OCI-LY7 (cell line): ENCODE measurements at regions not wholly inside any gene's neighbourhood (a gene's known extent, or its start where the extent isn't known, plus 50 kb on each side); places are given as distances from the start of the nearest gene placed in this dataset.

ENCODE experiments used
- BruUV-seq: library from RNA; stranded (reverse); fragments of 400-500 nt; replicated peaks from 2 replicates; lab custom pipeline; 2021; lab: Mats Ljungman, UMichigan
- CTCF ChIA-PET: fragments of 300-600 bp; sonication (Branson Sonifier 250); formaldehyde crosslinking; loops from one replicate; lab custom pipeline; 2022; ENCODE audit warnings: antibody characterized with exemption; ENCODE audit not compliant: unreplicated experiment; lab: Charles Lee
- POLR2A ChIA-PET: fragments of 300-600 bp; sonication (Branson Sonifier 250); formaldehyde crosslinking; loops from one replicate; lab custom pipeline; 2022; ENCODE audit warnings: antibody characterized with exemption; lab: Charles Lee
- DNase-seq: peaks from one replicate; pipeline ENCODE4 v3.0.0-alpha.2; 2015; ENCODE audit warnings: low spot score
- H2AFZ ChIP-seq: fragments of 200-600 bp; sonication (generic), shearing (Covaris generic); 2 replicates; pipeline ENCODE4 v1.6.1; 2014; ENCODE audit warnings: mild to moderate bottlenecking, antibody characterized with exemption, low read length, moderate library complexity
- H3K27ac ChIP-seq: fragments of 200-600 bp; sonication (generic); 2 replicates; pipeline ENCODE4 v1.5.1; 2014; ENCODE audit warnings: mixed run types, low read depth, mild to moderate bottlenecking, moderate library complexity, low read length, inconsistent platforms; ENCODE audit not compliant: poor library complexity, severe bottlenecking
- H3K36me3 ChIP-seq: fragments of 200-600 bp; sonication (generic); 2 replicates; pipeline ENCODE4 v1.6.1; 2014; ENCODE audit warnings: mild to moderate bottlenecking, antibody characterized with exemption, low read length, moderate library complexity, mixed read lengths; ENCODE audit not compliant: insufficient read depth
- H3K4me1 ChIP-seq: fragments of 200-600 bp; sonication (generic); 2 replicates; pipeline ENCODE4 v1.5.1; 2014; ENCODE audit warnings: mild to moderate bottlenecking, low read length; ENCODE audit not compliant: insufficient read depth, poor library complexity, severe bottlenecking
- H3K4me2 ChIP-seq: fragments of 200-600 bp; sonication (generic); 2 replicates; pipeline ENCODE4 v1.6.1; 2014; ENCODE audit warnings: mild to moderate bottlenecking, low read length
- H3K4me3 ChIP-seq: fragments of 200-600 bp; sonication (generic); 2 replicates; pipeline ENCODE4 v1.5.1; 2014; ENCODE audit warnings: mild to moderate bottlenecking, low read depth, low read length; ENCODE audit not compliant: poor library complexity, severe bottlenecking
- H3K79me2 ChIP-seq: fragments of 200-600 bp; sonication (generic); 2 replicates; pipeline ENCODE4 v1.6.1; 2016; ENCODE audit warnings: low read depth, mild to moderate bottlenecking, low read length, moderate library complexity, mixed read lengths; ENCODE audit not compliant: insufficient read depth
- H3K9me2 ChIP-seq: fragments of 200-600 bp; sonication (generic); 2 replicates; pipeline ENCODE4 v1.6.1; 2016; ENCODE audit warnings: mild to moderate bottlenecking, low read length, mixed read lengths; ENCODE audit not compliant: insufficient read depth
- H3K9me3 ChIP-seq: fragments of 200-600 bp; sonication (generic); 2 replicates; pipeline ENCODE4 v1.6.1; 2014; ENCODE audit warnings: mild to moderate bottlenecking, mixed run types, low read length, mixed read lengths
- H4K20me1 ChIP-seq: fragments of 200-600 bp; sonication (generic); 2 replicates; pipeline ENCODE4 v1.6.1; 2014; ENCODE audit warnings: mild to moderate bottlenecking, antibody characterized with exemption, low read length, moderate library complexity, mixed read lengths; ENCODE audit not compliant: insufficient read depth
- CTCF ChIP-seq: fragments of 200-600 bp; sonication (generic); conservative IDR thresholded peaks from 2 replicates; pipeline ENCODE4 v1.5.1; 2014; ENCODE audit warnings: mild to moderate bottlenecking, antibody characterized with exemption, low read length, moderate library complexity, mixed read lengths
- EZH2phosphoT487 ChIP-seq: fragments of 200-600 bp; sonication (generic); IDR thresholded peaks from 2 replicates; pipeline ENCODE4 v1.6.1; 2018; ENCODE audit warnings: low read depth, borderline replicate concordance, mild to moderate bottlenecking, mixed run types, antibody characterized with exemption, low read length, moderate library complexity, mixed read lengths
- intact Hi-C: fragments of 100-400 bp; cut with micrococcal nuclease; formaldehyde crosslinking; loops from one replicate; pipeline ENCODE4 v1.10.0; 2022; ENCODE audit not compliant: unreplicated experiment

- no peaks in the 10 kb centered on the region for H3K4me1 ChIP-seq
- POLR2A ChIA-PET = interaction anchor here (0.5 to 0.6 kb wide), 2 partner anchors 115 to 1133 kb away, joined by 3 to 7 read pairs; no protein-coding TSS in a partner anchor
- DNase-seq = no peak
- no peak overlapping the region for H3K4me2 ChIP-seq
- intact Hi-C loops = no loop called here
- H3K36me3 ChIP-seq = no peaks in the 10 kb centered on the region
- no peaks in the 10 kb centered on the region for H3K9me3 ChIP-seq
- no peak overlapping the region for H3K4me3 ChIP-seq
- H3K27ac ChIP-seq = no peak overlapping the region
- H4K20me1 ChIP-seq = no peaks in the 10 kb centered on the region
- no peaks in the 10 kb centered on the region for H3K79me2 ChIP-seq
- no peak overlapping the region for H2AFZ ChIP-seq
- TF ChIP-seq EZH2phosphoT487 = no peak
- no peak for TF ChIP-seq CTCF
- BruUV-seq = no TSS peak
- CTCF ChIA-PET = no interaction called here
- H3K9me2 ChIP-seq = no peaks in the 10 kb centered on the region
These were observed 67.1 kb upstream of the KCNQ5 start for GRCh38 chr6:72554761-72555221.

- intact Hi-C loops = no loop called here
These were observed 62.8 kb upstream of the KCNQ5 start for GRCh38 chr6:72559067-72559466.

More at GRCh38 chr6:72559067-72559466, 62.8 kb upstream of the KCNQ5 start:
- H3K4me1 ChIP-seq = no peaks in the 10 kb centered on the region
- no peak overlapping the region for H3K27ac ChIP-seq
- H3K36me3 ChIP-seq = no peaks in the 10 kb centered on the region
- BruUV-seq = no TSS peak
- H4K20me1 ChIP-seq = no peaks in the 10 kb centered on the region
- DNase-seq = no peak
- H3K9me3 ChIP-seq = no peaks in the 10 kb centered on the region
- ChIA-PET CTCF (no interaction called here), POLR2A (interaction anchor here (1.4 to 1.7 kb wide), 2 partner anchors 24 to 30 kb away, joined by 3 to 5 read pairs; no protein-coding TSS in a partner anchor)
- H3K4me3 ChIP-seq = no peak overlapping the region
- H3K4me2 ChIP-seq = no peak overlapping the region
- H3K9me2 ChIP-seq = no peaks in the 10 kb centered on the region
- H3K79me2 ChIP-seq = no peaks in the 10 kb centered on the region
- no peak overlapping the region for H2AFZ ChIP-seq
- TF ChIP-seq CTCF = no peak
- no peak for TF ChIP-seq EZH2phosphoT487
